ENCODE measurements at regions not wholly inside any gene's neighbourhood (a gene's known extent, or its start where the extent isn't known, plus 50 kb on each side); places are given as distances from the start of the nearest gene placed in this dataset.
"Not testable (repeated sequence)": the region's sequence is repeated elsewhere in the genome, so short reads cannot be mapped to it uniquely, and the experiment has no call there.

DNA sequence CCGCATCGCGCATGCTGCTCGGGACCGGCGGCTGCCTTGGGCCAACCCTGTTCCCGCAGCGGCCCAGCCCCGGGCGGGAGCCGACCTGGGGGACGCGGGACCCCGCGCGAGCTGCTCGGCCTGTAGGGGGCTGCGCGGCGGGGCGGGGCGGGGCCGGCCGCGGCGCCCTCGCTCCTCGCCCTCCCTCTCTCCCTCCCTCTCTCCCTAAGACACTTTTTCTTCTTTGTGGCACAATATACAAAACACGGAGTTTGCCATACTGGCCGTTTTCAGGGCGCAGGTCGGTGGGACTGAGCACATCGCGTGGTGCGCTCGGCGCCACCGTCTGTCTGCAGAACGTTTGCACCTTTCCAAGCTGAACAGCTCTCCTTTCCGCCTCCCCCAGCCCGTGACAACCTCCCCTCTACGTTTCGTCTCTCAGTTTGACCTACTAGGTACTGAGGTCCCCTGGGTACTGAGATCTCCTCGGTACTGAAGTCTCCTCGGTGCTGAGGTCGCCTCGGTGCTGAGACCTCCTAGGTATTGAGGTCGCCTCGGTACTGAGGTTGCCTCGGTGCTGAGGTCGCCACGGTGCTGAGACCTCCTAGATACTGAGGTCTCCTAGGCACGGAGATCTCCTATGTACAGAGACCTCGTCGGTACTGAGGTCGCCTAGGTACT is 261.1 kb upstream of the PLCXD1 start:
- no peak overlapping the region for H3K4me3 ChIP-seq (ENCODE audit: low read depth in 1 of 2, low read length in 2 of 2)
- H3K9me3 ChIP-seq (ENCODE audit: insufficient read depth, low read length, severe bottlenecking) = no peaks in the 10 kb centered on the region
- TF ChIP-seq EZH2 (IDR thresholded peaks at IDR 0.05; ENCODE audit: borderline replicate concordance, low read depth, low read length, severe bottlenecking) = no peak
- TF ChIP-seq, protein P1, sequence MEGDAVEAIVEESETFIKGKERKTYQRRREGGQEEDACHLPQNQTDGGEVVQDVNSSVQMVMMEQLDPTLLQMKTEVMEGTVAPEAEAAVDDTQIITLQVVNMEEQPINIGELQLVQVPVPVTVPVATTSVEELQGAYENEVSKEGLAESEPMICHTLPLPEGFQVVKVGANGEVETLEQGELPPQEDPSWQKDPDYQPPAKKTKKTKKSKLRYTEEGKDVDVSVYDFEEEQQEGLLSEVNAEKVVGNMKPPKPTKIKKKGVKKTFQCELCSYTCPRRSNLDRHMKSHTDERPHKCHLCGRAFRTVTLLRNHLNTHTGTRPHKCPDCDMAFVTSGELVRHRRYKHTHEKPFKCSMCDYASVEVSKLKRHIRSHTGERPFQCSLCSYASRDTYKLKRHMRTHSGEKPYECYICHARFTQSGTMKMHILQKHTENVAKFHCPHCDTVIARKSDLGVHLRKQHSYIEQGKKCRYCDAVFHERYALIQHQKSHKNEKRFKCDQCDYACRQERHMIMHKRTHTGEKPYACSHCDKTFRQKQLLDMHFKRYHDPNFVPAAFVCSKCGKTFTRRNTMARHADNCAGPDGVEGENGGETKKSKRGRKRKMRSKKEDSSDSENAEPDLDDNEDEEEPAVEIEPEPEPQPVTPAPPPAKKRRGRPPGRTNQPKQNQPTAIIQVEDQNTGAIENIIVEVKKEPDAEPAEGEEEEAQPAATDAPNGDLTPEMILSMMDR (IDR thresholded peaks at IDR 0.05; ENCODE audit: borderline replicate concordance, extremely low read depth, low read length, poor library complexity, severe bottlenecking) = no peak
- no peak overlapping the region for H3K27ac ChIP-seq (ENCODE audit: low read length)
- H4K20me1 ChIP-seq (ENCODE audit: insufficient read depth, low read length) = no peaks in the 10 kb centered on the region
- H2AFZ ChIP-seq (ENCODE audit: low read depth, low read length) = no peak overlapping the region
- H3K4me1 ChIP-seq (ENCODE audit: insufficient read depth, low read length) = no peaks in the 10 kb centered on the region
- H3K36me3 ChIP-seq (ENCODE audit: insufficient read depth, low read length) = no peaks in the 10 kb centered on the region
- no peak for DNase-seq
- H3K9ac ChIP-seq (ENCODE audit: low read depth, low read length) = no peak overlapping the region
- H3K27me3 ChIP-seq (ENCODE audit: insufficient read depth, low read length, poor library complexity) = no peaks in the 10 kb centered on the region
- no peaks in the 10 kb centered on the region for H3K79me2 ChIP-seq (ENCODE audit: insufficient read depth, low read length)
- H3K4me2 ChIP-seq (ENCODE audit: insufficient read depth, low read length) = no peak overlapping the region
- no peak for ATAC-seq (ENCODE audit: insufficient read depth, low read depth)

- H4K20me1 ChIP-seq (ENCODE audit: insufficient read depth, low read length); DNase-seq; H3K4me1 ChIP-seq (ENCODE audit: insufficient read depth, low read length); H3K9me3 ChIP-seq (ENCODE audit: insufficient read depth, low read length, severe bottlenecking); H3K27me3 ChIP-seq (ENCODE audit: insufficient read depth, low read length, poor library complexity); H3K79me2 ChIP-seq (ENCODE audit: insufficient read depth, low read length); H2AFZ ChIP-seq (ENCODE audit: low read depth, low read length); H3K27ac ChIP-seq (ENCODE audit: low read length); ATAC-seq (ENCODE audit: insufficient read depth, low read depth); H3K4me3 ChIP-seq (ENCODE audit: low read depth in 1 of 2, low read length in 2 of 2); H3K9ac ChIP-seq (ENCODE audit: low read depth, low read length); H3K36me3 ChIP-seq (ENCODE audit: insufficient read depth, low read length); H3K4me2 ChIP-seq (ENCODE audit: insufficient read depth, low read length): not testable (repeated sequence)
These were observed 257.0 kb upstream of the PLCXD1 start for GRCh38 chrX:24139-24538.
